PC-9 (cell line): ENCODE measurements at regions not wholly inside any gene's neighbourhood (a gene's known extent, or its start where the extent isn't known, plus 50 kb on each side); places are given as distances from the start of the nearest gene placed in this dataset.

Experiments
- BruUV-seq: library from RNA; stranded (reverse); fragments of 400-500 nt; replicated peaks from 2 replicates; lab custom pipeline; 2021; lab: Mats Ljungman, UMichigan
- CTCF ChIA-PET: fragments of 300-600 bp; sonication (Branson Sonifier 250); formaldehyde crosslinking; loops from one replicate; lab custom pipeline; 2022; ENCODE audit warnings: antibody characterized with exemption; lab: Charles Lee
- POLR2A ChIA-PET: fragments of 300-600 bp; sonication (Branson Sonifier 250); formaldehyde crosslinking; loops from one replicate; lab custom pipeline; 2022; ENCODE audit warnings: antibody characterized with exemption; ENCODE audit not compliant: unreplicated experiment; lab: Charles Lee
- DNase-seq, 2 experiments: peaks; one replicate each; pipeline versions ENCODE4 v3.0.0 to v3.0.0-alpha.2; 2015 to 2022; ENCODE audit warnings: mixed read lengths in 1 of 2
- H2AFZ ChIP-seq: fragments of 200-600 bp; sonication (generic); 2 replicates; pipeline ENCODE4 v1.8.1; 2017; ENCODE audit warnings: antibody characterized with exemption
- H3F3A ChIP-seq: fragments of 200-600 bp; sonication (generic); 2 replicates; pipeline ENCODE4 v1.8.1; 2017; ENCODE audit warnings: antibody characterized with exemption, mild to moderate bottlenecking, low read depth; ENCODE audit not compliant: insufficient read depth
- H3K27ac ChIP-seq: fragments of 200-600 bp; sonication (generic); 2 replicates; pipeline ENCODE4 v1.6.1; 2016; ENCODE audit warnings: mixed run types
- H3K27me3 ChIP-seq: fragments of 200-600 bp; sonication (generic); 2 replicates; pipeline ENCODE4 v1.6.1; 2016; ENCODE audit warnings: low read depth, mixed run types; ENCODE audit not compliant: insufficient read depth
- H3K36me3 ChIP-seq: fragments of 200-600 bp; sonication (generic); 2 replicates; pipeline ENCODE4 v1.6.1; 2016; ENCODE audit warnings: low read depth, mixed run types
- H3K4me1 ChIP-seq: fragments of 200-600 bp; sonication (generic); replicated peaks from 2 replicates; pipeline ENCODE4 v1.6.1; 2016; ENCODE audit warnings: mixed run types; ENCODE audit not compliant: insufficient read depth
- H3K4me2 ChIP-seq: fragments of 200-600 bp; sonication (generic); 2 replicates; pipeline ENCODE4 v1.6.1; 2017; ENCODE audit warnings: mixed run types
- H3K4me3 ChIP-seq: fragments of 200-600 bp; sonication (generic); 2 replicates; pipeline ENCODE4 v1.6.1; 2016; ENCODE audit warnings: mixed run types
- H3K79me2 ChIP-seq: fragments of 200-600 bp; sonication (generic); 2 replicates; pipeline ENCODE4 v1.6.1; 2017; ENCODE audit warnings: low read depth, mixed run types
- H3K9me2 ChIP-seq: fragments of 200-600 bp; sonication (generic); 2 replicates; pipeline ENCODE4 v1.8.1; 2017; ENCODE audit warnings: mild to moderate bottlenecking; ENCODE audit not compliant: insufficient read depth
- H3K9me3 ChIP-seq: fragments of 200-600 bp; sonication (generic); 2 replicates; pipeline ENCODE4 v1.8.1; 2016; ENCODE audit warnings: low read depth; ENCODE audit not compliant: insufficient read depth
- H4K20me1 ChIP-seq: fragments of 200-600 bp; sonication (generic); 2 replicates; pipeline ENCODE4 v1.8.1; 2017; ENCODE audit not compliant: insufficient read depth
- EZH2 ChIP-seq: fragments of 200-600 bp; sonication (generic); IDR thresholded peaks from 2 replicates; pipeline ENCODE4 v1.8.0; 2017; ENCODE audit warnings: antibody characterized with exemption, low read depth
- intact Hi-C: fragments of 100-400 bp; cut with micrococcal nuclease; formaldehyde crosslinking; loops from one replicate; pipeline ENCODE4 v1.10.0; 2022; ENCODE audit not compliant: unreplicated experiment
- TF ChIP-seq, protein P1 (sequence below): fragments of 200-600 bp; sonication (generic); conservative IDR thresholded peaks from 2 replicates; pipeline ENCODE4 v1.6.1; 2017; ENCODE audit warnings: mixed run types, antibody characterized with exemption, mild to moderate bottlenecking, moderate library complexity

- H3K27me3 ChIP-seq: no peaks in the 10 kb centered on the region
Observed at GRCh38 chr19:34601071-34601470, 75.9 kb downstream of the SCGB2B2 start.

GRCh38 chr19:34600366-34600765 is 76.6 kb downstream of the SCGB2B2 start:
- Histone ChIP-seq H3K27ac (no peak overlapping the region), H3F3A (no peaks in the 10 kb centered on the region), H4K20me1 (no peaks in the 10 kb centered on the region), H3K4me1 (no peaks in the 10 kb centered on the region), H3K9me2 (no peaks in the 10 kb centered on the region), H3K9me3 (no peaks in the 10 kb centered on the region; the same call in 1 of the 2 replicates), H2AFZ (no peak overlapping the region), H3K4me3 (no peak overlapping the region), H3K27me3 (no peaks in the 10 kb centered on the region), H3K36me3 (no peaks in the 10 kb centered on the region), H3K79me2 (no peaks in the 10 kb centered on the region), H3K4me2 (no peak overlapping the region)
- no peak for TF ChIP-seq EZH2
- TF ChIP-seq, protein P1, sequence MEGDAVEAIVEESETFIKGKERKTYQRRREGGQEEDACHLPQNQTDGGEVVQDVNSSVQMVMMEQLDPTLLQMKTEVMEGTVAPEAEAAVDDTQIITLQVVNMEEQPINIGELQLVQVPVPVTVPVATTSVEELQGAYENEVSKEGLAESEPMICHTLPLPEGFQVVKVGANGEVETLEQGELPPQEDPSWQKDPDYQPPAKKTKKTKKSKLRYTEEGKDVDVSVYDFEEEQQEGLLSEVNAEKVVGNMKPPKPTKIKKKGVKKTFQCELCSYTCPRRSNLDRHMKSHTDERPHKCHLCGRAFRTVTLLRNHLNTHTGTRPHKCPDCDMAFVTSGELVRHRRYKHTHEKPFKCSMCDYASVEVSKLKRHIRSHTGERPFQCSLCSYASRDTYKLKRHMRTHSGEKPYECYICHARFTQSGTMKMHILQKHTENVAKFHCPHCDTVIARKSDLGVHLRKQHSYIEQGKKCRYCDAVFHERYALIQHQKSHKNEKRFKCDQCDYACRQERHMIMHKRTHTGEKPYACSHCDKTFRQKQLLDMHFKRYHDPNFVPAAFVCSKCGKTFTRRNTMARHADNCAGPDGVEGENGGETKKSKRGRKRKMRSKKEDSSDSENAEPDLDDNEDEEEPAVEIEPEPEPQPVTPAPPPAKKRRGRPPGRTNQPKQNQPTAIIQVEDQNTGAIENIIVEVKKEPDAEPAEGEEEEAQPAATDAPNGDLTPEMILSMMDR: no peak
- DNase-seq: no peak
- intact Hi-C loops: no loop called here
- CTCF ChIA-PET: no interaction called here
- no TSS peak for BruUV-seq
- POLR2A ChIA-PET: no interaction called here

More at GRCh38 chr19:34601071-34601470, 75.9 kb downstream of the SCGB2B2 start:
- Histone ChIP-seq H2AFZ (no peak overlapping the region), H3K4me2 (no peak overlapping the region), H3K36me3 (no peaks in the 10 kb centered on the region), H3K4me1 (no peaks in the 10 kb centered on the region), H4K20me1 (no peaks in the 10 kb centered on the region), H3K9me2 (no peaks in the 10 kb centered on the region), H3F3A (no peaks in the 10 kb centered on the region), H3K9me3 (no peaks in the 10 kb centered on the region; the same call in 1 of the 2 replicates), H3K4me3 (no peak overlapping the region), H3K27ac (no peak overlapping the region), H3K79me2 (no peaks in the 10 kb centered on the region)
- POLR2A ChIA-PET: no interaction called here
- intact Hi-C loops: no loop called here
- no peak for DNase-seq
- no TSS peak for BruUV-seq
- TF ChIP-seq, protein P1: no peak
- CTCF ChIA-PET: no interaction called here

- intact Hi-C loops: no loop called here
- Histone ChIP-seq H3K27ac (no peak overlapping the region), H3K79me2 (no peaks in the 10 kb centered on the region), H3K4me1 (no peaks in the 10 kb centered on the region), H3K9me2 (no peaks in the 10 kb centered on the region), H3K9me3 (no peaks in the 10 kb centered on the region), H4K20me1 (no peaks in the 10 kb centered on the region), H3K4me2 (no peak overlapping the region), H3K27me3 (no peaks in the 10 kb centered on the region), H3K36me3 (no peaks in the 10 kb centered on the region), H2AFZ (no peak overlapping the region), H3K4me3 (no peak overlapping the region), H3F3A (no peaks in the 10 kb centered on the region)
- TF ChIP-seq, protein P1: no peak
- no peak for TF ChIP-seq EZH2
- BruUV-seq: no TSS peak
- no peak for DNase-seq
- POLR2A ChIA-PET: no interaction called here
- CTCF ChIA-PET: no interaction called here
Observed at GRCh38 chr19:34598217-34599155, 78.5 kb downstream of the SCGB2B2 start.
